ENCODE measurements at regions not wholly inside any gene's neighbourhood (a gene's known extent, or its start where the extent isn't known, plus 50 kb on each side); places are given as distances from the start of the nearest gene placed in this dataset.

GRCh38 chr11:76276781-76277155, 70.5 kb upstream of the WNT11 start:
- no peak for DNase-seq (ENCODE audit: low read depth)
- no peak for TF ChIP-seq CTCF (IDR thresholded peaks at IDR 0.05; ENCODE audit: insufficient read depth, low read depth, low read length, missing control alignments)
- no peak overlapping the region for H3K4me3 ChIP-seq (ENCODE audit: low read depth, low read length)

- DNase-seq (ENCODE audit: low read depth), result no peak
- no peak for TF ChIP-seq CTCF (IDR thresholded peaks at IDR 0.05; ENCODE audit: insufficient read depth, low read depth, low read length, missing control alignments)
- no peak overlapping the region for H3K4me3 ChIP-seq (ENCODE audit: low read depth, low read length)
These were observed 69.9 kb upstream of the WNT11 start for GRCh38 chr11:76276046-76276780.

- no peak for TF ChIP-seq CTCF (IDR thresholded peaks at IDR 0.05; ENCODE audit: insufficient read depth, low read depth, low read length, missing control alignments)
- no peak for DNase-seq (ENCODE audit: low read depth)
- H3K4me3 ChIP-seq (ENCODE audit: low read depth, low read length), result no peak overlapping the region
These were observed 69.1 kb upstream of the WNT11 start for GRCh38 chr11:76275446-76275845.

- TF ChIP-seq CTCF (IDR thresholded peaks at IDR 0.05; ENCODE audit: insufficient read depth, low read depth, low read length, missing control alignments), result no peak
- H3K4me3 ChIP-seq (ENCODE audit: low read depth, low read length), result no peak overlapping the region
- DNase-seq (ENCODE audit: low read depth), result no peak
These were observed 64.8 kb upstream of the WNT11 start for GRCh38 chr11:76271068-76271467.

- no peak overlapping the region for H3K4me3 ChIP-seq (ENCODE audit: low read depth, low read length)
- TF ChIP-seq CTCF (IDR thresholded peaks at IDR 0.05; ENCODE audit: insufficient read depth, low read depth, low read length, missing control alignments), result no peak
- no peak for DNase-seq (ENCODE audit: low read depth)
These were observed 64.1 kb upstream of the WNT11 start for GRCh38 chr11:76270389-76270788.

- H3K4me3 ChIP-seq (ENCODE audit: low read depth, low read length), result no peak overlapping the region
- TF ChIP-seq CTCF (IDR thresholded peaks at IDR 0.05; ENCODE audit: insufficient read depth, low read depth, low read length, missing control alignments), result no peak
- DNase-seq (ENCODE audit: low read depth), result no peak
These were observed 63.5 kb upstream of the WNT11 start for GRCh38 chr11:76269661-76270261.

- no peak overlapping the region for H3K4me3 ChIP-seq (ENCODE audit: low read depth, low read length)
- TF ChIP-seq CTCF (IDR thresholded peaks at IDR 0.05; ENCODE audit: insufficient read depth, low read depth, low read length, missing control alignments), result no peak
- DNase-seq (ENCODE audit: low read depth), result no peak
These were observed 62.9 kb upstream of the WNT11 start for GRCh38 chr11:76269247-76269646.

Measured in GM12865 (cell line).